GM21786 (cell line): ENCODE measurements at regions not wholly inside any gene's neighbourhood (a gene's known extent, or its start where the extent isn't known, plus 50 kb on each side); places are given as distances from the start of the nearest gene placed in this dataset.

Experiments
- ATAC-seq: cut with Tn5 transposase; IDR thresholded peaks from one replicate; pipeline ENCODE4 v1.9.1; 2021; ENCODE audit not compliant: unreplicated experiment

- no peak for ATAC-seq
These were observed 221.9 kb downstream of the LRRN1 start for GRCh38 chr3:4021162-4021561.

GRCh38 chr3:4029135-4029534 lies 229.9 kb downstream of the LRRN1 start:
- ATAC-seq = no peak

GRCh38 chr3:4030624-4031023 lies 231.4 kb downstream of the LRRN1 start:
- no peak for ATAC-seq

GRCh38 chr3:4033296-4033695 lies 234.1 kb downstream of the LRRN1 start:
- ATAC-seq = no peak

GRCh38 chr3:4036046-4036445 lies 236.8 kb downstream of the LRRN1 start:
- ATAC-seq = no peak

- no peak for ATAC-seq
These were observed 239.1 kb downstream of the LRRN1 start for GRCh38 chr3:4038351-4038750.

- ATAC-seq = no peak
These were observed 242.8 kb downstream of the LRRN1 start for GRCh38 chr3:4042070-4042469.

GRCh38 chr3:4042869-4043268 lies 243.6 kb downstream of the LRRN1 start:
- ATAC-seq = no peak

- no peak for ATAC-seq
These were observed 244.8 kb downstream of the LRRN1 start for GRCh38 chr3:4043867-4044575.

- no peak for ATAC-seq
These were observed 245.4 kb downstream of the LRRN1 start for GRCh38 chr3:4044619-4045018.

- no peak for ATAC-seq
These were observed 246.5 kb downstream of the LRRN1 start for GRCh38 chr3:4045756-4046155.

- ATAC-seq = no peak
These were observed 248.1 kb downstream of the LRRN1 start for GRCh38 chr3:4047366-4047765.

GRCh38 chr3:4052706-4053105 lies 250.5 kb upstream of the SETMAR start:
- ATAC-seq = no peak

GRCh38 chr3:4053975-4054374 lies 249.2 kb upstream of the SETMAR start:
- no peak for ATAC-seq

GRCh38 chr3:4060064-4060463 lies 243.1 kb upstream of the SETMAR start:
- no peak for ATAC-seq

- ATAC-seq = no peak
These were observed 242.6 kb upstream of the SETMAR start for GRCh38 chr3:4060603-4061002.

GRCh38 chr3:4061195-4061594 lies 242.0 kb upstream of the SETMAR start:
- no peak for ATAC-seq

GRCh38 chr3:4061783-4062360 lies 241.3 kb upstream of the SETMAR start:
- ATAC-seq = no peak

- no peak for ATAC-seq
These were observed 240.5 kb upstream of the SETMAR start for GRCh38 chr3:4062621-4063020.

GRCh38 chr3:4063916-4064574 lies 239.1 kb upstream of the SETMAR start:
- ATAC-seq = no peak

GRCh38 chr3:4065085-4065484 lies 238.1 kb upstream of the SETMAR start:
- ATAC-seq = peak; percentile 77

- ATAC-seq = no peak
These were observed 237.6 kb upstream of the SETMAR start for GRCh38 chr3:4065554-4065953.
